HEK293T (cell line): ENCODE measurements at regions not wholly inside any gene's neighbourhood (a gene's known extent, or its start where the extent isn't known, plus 50 kb on each side); places are given as distances from the start of the nearest gene placed in this dataset.

Source experiments
- BHLHE40 ChIP-seq: fragments of 450-650 bp; IDR thresholded peaks from 2 replicates; pipeline ENCODE4 v1.6.1; 2016; ENCODE audit warnings: mild to moderate bottlenecking, moderate library complexity, borderline replicate concordance
- ELF4 ChIP-seq: fragments of 450-650 bp; IDR thresholded peaks from 2 replicates; pipeline ENCODE4 v1.6.1; 2017; ENCODE audit warnings: antibody characterized with exemption
- FOXK2 ChIP-seq: fragments of 450-650 bp; IDR thresholded peaks from 2 replicates; pipeline ENCODE4 v1.6.1; 2016; ENCODE audit warnings: mild to moderate bottlenecking
- FOXM1 ChIP-seq: fragments of 450-650 bp; IDR thresholded peaks from 2 replicates; pipeline ENCODE4 v1.6.1; 2017; ENCODE audit warnings: mild to moderate bottlenecking, borderline replicate concordance
- L3MBTL2 ChIP-seq: fragments of 450-650 bp; conservative IDR thresholded peaks from 2 replicates; pipeline ENCODE4 v1.6.1; 2016; ENCODE audit warnings: mild to moderate bottlenecking
- LEF1 ChIP-seq: fragments of 450-650 bp; IDR thresholded peaks from 2 replicates; pipeline ENCODE4 v1.6.1; 2017; ENCODE audit warnings: mild to moderate bottlenecking, borderline replicate concordance
- TARDBP ChIP-seq: fragments of 450-650 bp; IDR thresholded peaks from 2 replicates; pipeline ENCODE4 v1.6.1; 2016

DNA sequence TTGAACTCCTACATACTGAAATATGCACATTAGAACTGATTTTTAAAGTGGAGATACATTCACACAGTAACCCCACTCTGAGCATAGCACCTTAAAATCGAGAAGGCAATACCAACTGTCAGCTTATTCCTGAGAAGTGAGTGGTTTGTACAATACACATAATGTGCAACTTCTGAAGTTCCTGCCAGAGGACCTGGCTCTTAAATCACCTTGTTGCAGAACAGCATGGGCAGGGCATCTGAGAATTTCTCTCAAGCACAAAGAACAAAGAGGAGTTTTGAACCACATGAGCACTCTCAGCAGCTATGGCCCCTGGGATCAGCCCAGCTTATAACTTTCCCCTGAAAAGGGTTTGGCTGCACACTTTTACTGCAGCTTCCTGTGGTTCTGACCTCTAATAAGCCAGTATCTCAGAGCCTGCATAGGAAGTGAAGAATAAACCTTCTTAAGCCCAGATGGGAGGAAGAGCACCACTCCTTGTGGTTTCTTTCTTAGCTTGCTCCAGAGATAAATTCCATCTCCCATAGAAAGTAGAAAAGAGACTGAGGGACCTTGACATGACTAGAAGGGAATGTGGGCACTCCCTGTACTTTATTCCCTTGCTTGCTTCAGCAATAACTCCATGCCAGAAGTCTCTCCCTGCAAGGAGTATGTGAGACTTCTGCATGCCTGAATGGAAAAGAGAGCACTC, 862.3 kb downstream of the SUCLG1 start:
- TF ChIP-seq LEF1 (no peak), L3MBTL2 (no peak), TARDBP (no peak), ELF4 (no peak), FOXM1 (no peak), BHLHE40 (no peak), FOXK2 (no peak)
